HEK293T (cell line): ENCODE measurements at regions not wholly inside any gene's neighbourhood (a gene's known extent, or its start where the extent isn't known, plus 50 kb on each side); places are given as distances from the start of the nearest gene placed in this dataset.

Source experiments
- CTCF ChIA-PET: fragments of 350-600 bp; formaldehyde crosslinking; extraction: SDS; loops from one replicate; lab custom pipeline; 2021; ENCODE audit warnings: antibody characterized with exemption, inconsistent platforms; lab: Yijun Ruan, JAX
- POLR2A ChIA-PET: fragments of 350-600 bp; formaldehyde crosslinking; extraction: SDS; loops from one replicate; lab custom pipeline; 2020; ENCODE audit warnings: antibody characterized with exemption, inconsistent platforms; lab: Yijun Ruan, JAX
- DNase-seq: peaks from one replicate; pipeline ENCODE4 v3.0.0; 2012; ENCODE audit warnings: mixed read lengths; ENCODE audit errors: extremely low spot score
- ARNT ChIP-seq: fragments of 450-650 bp; IDR thresholded peaks from 2 replicates; pipeline ENCODE4 v1.6.1; 2017; ENCODE audit warnings: mild to moderate bottlenecking
- BHLHE40 ChIP-seq: fragments of 450-650 bp; IDR thresholded peaks from 2 replicates; pipeline ENCODE4 v1.6.1; 2016; ENCODE audit warnings: mild to moderate bottlenecking, moderate library complexity, borderline replicate concordance
- CTBP1 ChIP-seq: fragments of 450-650 bp; IDR thresholded peaks from 2 replicates; pipeline ENCODE4 v1.6.1; 2016; ENCODE audit warnings: borderline replicate concordance
- ELF4 ChIP-seq: fragments of 450-650 bp; IDR thresholded peaks from 2 replicates; pipeline ENCODE4 v1.6.1; 2017; ENCODE audit warnings: antibody characterized with exemption
- FOXA1 ChIP-seq: fragments of 450-650 bp; IDR thresholded peaks from 2 replicates; pipeline ENCODE4 v1.6.1; 2016; ENCODE audit warnings: mild to moderate bottlenecking
- FOXK2 ChIP-seq: fragments of 450-650 bp; IDR thresholded peaks from 2 replicates; pipeline ENCODE4 v1.6.1; 2016; ENCODE audit warnings: mild to moderate bottlenecking
- FOXM1 ChIP-seq: fragments of 450-650 bp; IDR thresholded peaks from 2 replicates; pipeline ENCODE4 v1.6.1; 2017; ENCODE audit warnings: mild to moderate bottlenecking, borderline replicate concordance
- HDGF ChIP-seq: fragments of 450-650 bp; IDR thresholded peaks from 2 replicates; pipeline ENCODE4 v1.6.1; 2017; ENCODE audit warnings: antibody characterized with exemption, borderline replicate concordance
- L3MBTL2 ChIP-seq: fragments of 450-650 bp; conservative IDR thresholded peaks from 2 replicates; pipeline ENCODE4 v1.6.1; 2016; ENCODE audit warnings: mild to moderate bottlenecking
- LEF1 ChIP-seq: fragments of 450-650 bp; IDR thresholded peaks from 2 replicates; pipeline ENCODE4 v1.6.1; 2017; ENCODE audit warnings: mild to moderate bottlenecking, borderline replicate concordance
- NFRKB ChIP-seq: fragments of 450-650 bp; IDR thresholded peaks from 2 replicates; pipeline ENCODE4 v1.6.1; 2016; ENCODE audit warnings: mild to moderate bottlenecking, moderate library complexity
- PKNOX1 ChIP-seq: fragments of 450-650 bp; IDR thresholded peaks from 2 replicates; pipeline ENCODE4 v1.6.1; 2016
- SP1 ChIP-seq: fragments of 450-650 bp; IDR thresholded peaks from 2 replicates; pipeline ENCODE4 v1.6.1; 2017
- SUZ12 ChIP-seq: fragments of 450-650 bp; IDR thresholded peaks from 2 replicates; pipeline ENCODE4 v1.6.1; 2016; ENCODE audit warnings: mild to moderate bottlenecking
- TARDBP ChIP-seq: fragments of 450-650 bp; IDR thresholded peaks from 2 replicates; pipeline ENCODE4 v1.6.1; 2016
- ZNF384 ChIP-seq: fragments of 450-650 bp; IDR thresholded peaks from 2 replicates; pipeline ENCODE4 v1.6.1; 2016

- POLR2A ChIA-PET: no interaction called here
- CTCF ChIA-PET: no interaction called here
Measured at GRCh38 chr10:118214776-118215175, 127.3 kb downstream of the FAM204A start.

GRCh38 chr10:118213436-118213835, 128.7 kb downstream of the FAM204A start:
- no peak for DNase-seq
- POLR2A ChIA-PET: no interaction called here
- CTCF ChIA-PET: no interaction called here
- TF ChIP-seq PKNOX1 (no peak), L3MBTL2 (no peak), FOXA1 (no peak), FOXM1 (no peak), HDGF (no peak), ZNF384 (no peak), SUZ12 (no peak)

More at GRCh38 chr10:118214776-118215175, 127.3 kb downstream of the FAM204A start:
- no peak for DNase-seq
- TF ChIP-seq SP1 (no peak), NFRKB (no peak), FOXM1 (no peak), SUZ12 (no peak), ARNT (no peak), ZNF384 (no peak), CTBP1 (no peak), FOXA1 (no peak), PKNOX1 (no peak), FOXK2 (no peak), LEF1 (no peak), L3MBTL2 (no peak)

GRCh38 chr10:118210276-118210675, 131.8 kb downstream of the FAM204A start:
- no peak for TF ChIP-seq FOXK2
- TF ChIP-seq SUZ12: no peak
- TF ChIP-seq ELF4: no peak
- TF ChIP-seq NFRKB: no peak
- TF ChIP-seq CTBP1: no peak
- no peak for TF ChIP-seq L3MBTL2
- TF ChIP-seq FOXM1: no peak
- TF ChIP-seq PKNOX1: no peak
- TF ChIP-seq ZNF384: no peak
- TF ChIP-seq SP1: no peak
- TF ChIP-seq ARNT: no peak
- TF ChIP-seq HDGF: no peak
- no peak for TF ChIP-seq LEF1
- TF ChIP-seq TARDBP: no peak
- TF ChIP-seq BHLHE40: no peak
- no peak for TF ChIP-seq FOXA1
- CTCF ChIA-PET: no interaction called here
- POLR2A ChIA-PET: no interaction called here
- no peak for DNase-seq

- no peak for TF ChIP-seq HDGF
- TF ChIP-seq CTBP1: no peak
- CTCF ChIA-PET: no interaction called here
- DNase-seq: no peak
- POLR2A ChIA-PET: no interaction called here
Measured at GRCh38 chr10:118209215-118209614, 132.9 kb downstream of the FAM204A start.

GRCh38 chr10:118207470-118208007, 134.6 kb downstream of the FAM204A start:
- no peak for DNase-seq
- TF ChIP-seq FOXK2 (no peak), TARDBP (no peak), CTBP1 (no peak), FOXM1 (no peak), ELF4 (no peak), L3MBTL2 (no peak), HDGF (no peak), NFRKB (no peak), SP1 (no peak), LEF1 (no peak), ZNF384 (no peak), ARNT (no peak), PKNOX1 (no peak), SUZ12 (no peak)
- CTCF ChIA-PET: no interaction called here
- POLR2A ChIA-PET: no interaction called here

- TF ChIP-seq NFRKB: no peak
- POLR2A ChIA-PET: no interaction called here
- CTCF ChIA-PET: no interaction called here
- no peak for DNase-seq
Measured at GRCh38 chr10:118204292-118204943, 137.7 kb downstream of the FAM204A start.
